AG04450 (cell line): ENCODE measurements at regions not wholly inside any gene's neighbourhood (a gene's known extent, or its start where the extent isn't known, plus 50 kb on each side); places are given as distances from the start of the nearest gene placed in this dataset.

Experiments
- CTCF ChIA-PET: fragments of 300-600, 350-600 bp; formaldehyde crosslinking; extraction: SDS; loops from one replicate; lab custom pipeline; 2022; ENCODE audit warnings: antibody characterized with exemption, inconsistent platforms; lab: Charles Lee
- POLR2A ChIA-PET: fragments of 350-600 bp; formaldehyde crosslinking; extraction: SDS; loops from one replicate; lab custom pipeline; 2021; ENCODE audit warnings: antibody characterized with exemption, inconsistent platforms; lab: Yijun Ruan, JAX
- DNase-seq: peaks from one replicate; pipeline ENCODE4 v3.0.0-alpha.2; 2011; ENCODE audit warnings: low read depth, low spot score
- H3K27ac ChIP-seq: one replicate; pipeline ENCODE4 v1.5.1; 2012; ENCODE audit warnings: low read depth, low read length, control low read depth
- H3K27me3 ChIP-seq: one replicate; pipeline ENCODE4 v1.6.0; 2012; ENCODE audit warnings: low read length; ENCODE audit not compliant: control insufficient read depth, insufficient read depth
- H3K4me3 ChIP-seq: 2 replicates; pipeline ENCODE4 v1.5.1; 2011; ENCODE audit warnings: mild to moderate bottlenecking, low read depth, low read length, control low read depth
- H3K9me3 ChIP-seq: 2 replicates; pipeline ENCODE4 v1.5.1; 2012; ENCODE audit warnings: low read length; ENCODE audit not compliant: control insufficient read depth, insufficient read depth
- CTCF ChIP-seq: IDR thresholded peaks from 2 replicates; pipeline ENCODE4 v1.5.1; 2011; ENCODE audit warnings: low read depth, low read length, control low read depth, inconsistent platforms

- Histone ChIP-seq H3K27me3 (peaks cover 2% of the 10 kb centered on the region), H3K27ac (no peak overlapping the region), H3K9me3 (peaks cover 58% of the 10 kb centered on the region), H3K4me3 (no peak overlapping the region)
- ChIA-PET CTCF (no interaction called here), POLR2A (no interaction called here)
- DNase-seq, result no peak
- no peak for TF ChIP-seq CTCF
These were observed 62.8 kb upstream of the ADGRA1 start for GRCh38 chr10:133024704-133025557.

GRCh38 chr10:133023216-133023843 is 64.4 kb upstream of the ADGRA1 start:
- Histone ChIP-seq H3K4me3 (no peak overlapping the region), H3K27ac (no peak overlapping the region), H3K9me3 (peaks cover 67% of the 10 kb centered on the region), H3K27me3 (peaks cover 2% of the 10 kb centered on the region)
- no peak for TF ChIP-seq CTCF
- POLR2A ChIA-PET, result no interaction called here
- no peak for DNase-seq
- CTCF ChIA-PET, result no interaction called here

- CTCF ChIA-PET, result no interaction called here
- H3K27ac ChIP-seq, result no peak overlapping the region
These were observed 65.0 kb upstream of the ADGRA1 start for GRCh38 chr10:133022776-133023100.

GRCh38 chr10:133021963-133022775 is 65.6 kb upstream of the ADGRA1 start:
- Histone ChIP-seq H3K27me3 (peaks cover 2% of the 10 kb centered on the region), H3K4me3 (no peak overlapping the region), H3K9me3 (peaks cover 71% of the 10 kb centered on the region), H3K27ac (no peak overlapping the region)
- no peak for TF ChIP-seq CTCF
- ChIA-PET POLR2A (no interaction called here), CTCF (no interaction called here)
- DNase-seq, result no peak

More at GRCh38 chr10:133022776-133023100, 65.0 kb upstream of the ADGRA1 start:
- DNase-seq, result no peak
- Histone ChIP-seq H3K9me3 (peaks cover 68% of the 10 kb centered on the region), H3K27me3 (peaks cover 2% of the 10 kb centered on the region), H3K4me3 (no peak overlapping the region)
- TF ChIP-seq CTCF, result no peak
- POLR2A ChIA-PET, result no interaction called here
